HG03575 (cell line): ENCODE measurements at regions not wholly inside any gene's neighbourhood (a gene's known extent, or its start where the extent isn't known, plus 50 kb on each side); places are given as distances from the start of the nearest gene placed in this dataset.
A peak's percentile ranks its signal among the peaks of the same experiment; 100 is the strongest.

Experiments
- ATAC-seq: cut with Tn5 transposase; IDR thresholded peaks from one replicate; pipeline ENCODE4 v1.9.1; 2021; ENCODE audit not compliant: unreplicated experiment, insufficient number of reproducible peaks, low FRiP score; ENCODE audit errors: extremely low read depth

GRCh38 chr4:35897808-35898207 lies 346.5 kb downstream of the ARAP2 start:
- no peak for ATAC-seq

- no peak for ATAC-seq
Observed at GRCh38 chr4:35900286-35901243, 343.7 kb downstream of the ARAP2 start.

GRCh38 chr4:35912174-35912573 lies 332.1 kb downstream of the ARAP2 start:
- ATAC-seq = peak; percentile 83

- ATAC-seq = no peak
Observed at GRCh38 chr4:35918491-35918977, 325.8 kb downstream of the ARAP2 start.

GRCh38 chr4:35925806-35926205 lies 318.5 kb downstream of the ARAP2 start:
- ATAC-seq = no peak

- ATAC-seq = no peak
Observed at GRCh38 chr4:35926788-35927187, 317.5 kb downstream of the ARAP2 start.

GRCh38 chr4:35933901-35934300 lies 310.4 kb downstream of the ARAP2 start:
- no peak for ATAC-seq

- no peak for ATAC-seq
Observed at GRCh38 chr4:35934320-35934981, 309.9 kb downstream of the ARAP2 start.

- no peak for ATAC-seq
Observed at GRCh38 chr4:35938936-35939335, 305.4 kb downstream of the ARAP2 start.

- ATAC-seq = no peak
Observed at GRCh38 chr4:35939751-35940150, 304.6 kb downstream of the ARAP2 start.

GRCh38 chr4:35942092-35942491 lies 302.2 kb downstream of the ARAP2 start:
- no peak for ATAC-seq

GRCh38 chr4:35943606-35944005 lies 300.7 kb downstream of the ARAP2 start:
- no peak for ATAC-seq

GRCh38 chr4:35948171-35948570 lies 296.1 kb downstream of the ARAP2 start:
- no peak for ATAC-seq

GRCh38 chr4:35950442-35950841 lies 293.9 kb downstream of the ARAP2 start:
- no peak for ATAC-seq

- ATAC-seq = no peak
Observed at GRCh38 chr4:35952751-35953150, 291.6 kb downstream of the ARAP2 start.

- ATAC-seq = no peak
Observed at GRCh38 chr4:35963383-35963782, 280.9 kb downstream of the ARAP2 start.

- ATAC-seq = no peak
Observed at GRCh38 chr4:35963974-35964515, 280.3 kb downstream of the ARAP2 start.

- no peak for ATAC-seq
Observed at GRCh38 chr4:35965300-35965699, 279.0 kb downstream of the ARAP2 start.

GRCh38 chr4:35966566-35966965 lies 277.7 kb downstream of the ARAP2 start:
- no peak for ATAC-seq
